Colon (tissue), 2 donors: ENCODE measurements at regions not wholly inside any gene's neighbourhood (a gene's known extent, or its start where the extent isn't known, plus 50 kb on each side); places are given as distances from the start of the nearest gene placed in this dataset.
"Not testable (repeated sequence)": the region's sequence is repeated elsewhere in the genome, so short reads cannot be mapped to it uniquely, and the experiment has no call there.

Experiments
- FAIRE-seq: peaks from 2 replicates; lab custom pipeline; 2012; peaks lifted over from hg19 to GRCh38; lab: Jason Lieb, UNC
- donor health status: control.
- donor health status: control.

DNA sequence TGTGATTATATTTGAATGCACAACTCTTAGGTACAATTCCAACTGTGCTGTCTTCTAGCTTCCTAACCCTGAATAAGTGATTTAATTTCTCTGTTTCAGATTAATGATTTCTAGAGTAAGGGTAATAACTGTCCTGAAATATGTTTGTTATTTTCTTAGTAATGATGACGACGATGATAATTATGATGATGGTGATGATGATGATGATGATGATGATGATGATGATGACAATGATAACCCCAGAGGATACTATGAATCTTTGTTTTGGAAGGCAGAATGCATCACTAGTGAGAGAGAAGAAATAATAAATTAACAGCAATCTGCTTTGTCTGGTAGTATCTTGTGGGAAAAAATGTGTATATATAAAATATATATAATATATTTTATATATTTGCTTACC lies 317.1 kb upstream of the CDH8 start:
- no peak for FAIRE-seq

DNA sequence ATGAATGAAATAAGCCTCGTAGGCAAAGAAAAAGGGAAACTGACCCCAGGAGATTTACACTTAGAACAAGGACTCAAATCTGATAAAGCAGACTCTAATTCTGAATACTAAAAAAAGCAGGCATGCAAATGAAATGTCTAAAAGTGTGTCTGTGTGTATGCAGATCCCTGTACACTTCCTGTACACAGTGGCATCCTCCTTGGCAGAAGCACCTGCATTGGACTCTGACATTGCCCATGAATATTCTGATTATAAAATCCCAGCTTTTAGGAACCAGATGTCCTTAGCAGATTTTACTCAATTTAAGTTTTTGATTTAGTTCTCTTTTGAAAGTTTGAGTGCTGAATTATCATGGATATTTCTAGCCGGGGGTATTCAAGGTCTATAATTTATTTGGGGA lies 306.0 kb upstream of the CDH8 start:
- no peak for FAIRE-seq

DNA sequence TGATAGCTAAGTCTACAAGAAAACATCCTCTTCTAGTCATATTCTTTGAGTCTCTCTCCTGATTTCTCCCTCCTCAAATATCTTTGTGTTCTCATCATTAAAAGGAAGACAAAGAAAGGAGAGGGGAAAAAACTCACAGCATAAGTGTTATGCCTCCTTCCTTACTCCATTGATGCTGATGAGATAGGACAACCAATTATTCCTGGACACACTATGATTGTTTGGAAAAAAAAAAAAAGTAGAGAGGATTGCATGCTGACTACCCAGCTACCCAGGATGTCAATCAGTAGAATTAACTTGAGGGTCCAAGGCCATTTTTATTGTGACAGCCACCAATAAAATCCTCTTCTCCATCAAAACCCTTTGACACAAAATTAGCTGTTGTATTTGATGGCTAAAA lies 299.1 kb upstream of the CDH8 start:
- no peak for FAIRE-seq

DNA sequence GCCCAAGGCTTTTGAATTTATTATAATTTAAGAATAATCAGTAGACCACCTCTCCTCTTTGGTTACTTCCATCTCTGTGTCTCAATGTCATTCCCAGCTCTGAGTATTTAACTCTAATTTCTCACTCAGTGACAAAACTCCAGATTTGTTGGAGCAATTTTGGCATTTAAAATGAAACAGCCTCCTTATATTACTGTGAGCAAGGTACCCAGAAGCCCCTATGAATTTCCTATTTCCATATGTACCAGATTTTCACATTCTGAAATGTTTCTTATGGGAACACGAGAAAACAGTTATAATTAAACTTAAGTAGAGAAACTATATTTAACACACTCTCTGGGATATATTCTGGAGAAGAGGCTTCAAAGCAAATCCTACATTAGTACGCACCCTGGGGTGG lies 285.4 kb upstream of the CDH8 start:
- no peak for FAIRE-seq

DNA sequence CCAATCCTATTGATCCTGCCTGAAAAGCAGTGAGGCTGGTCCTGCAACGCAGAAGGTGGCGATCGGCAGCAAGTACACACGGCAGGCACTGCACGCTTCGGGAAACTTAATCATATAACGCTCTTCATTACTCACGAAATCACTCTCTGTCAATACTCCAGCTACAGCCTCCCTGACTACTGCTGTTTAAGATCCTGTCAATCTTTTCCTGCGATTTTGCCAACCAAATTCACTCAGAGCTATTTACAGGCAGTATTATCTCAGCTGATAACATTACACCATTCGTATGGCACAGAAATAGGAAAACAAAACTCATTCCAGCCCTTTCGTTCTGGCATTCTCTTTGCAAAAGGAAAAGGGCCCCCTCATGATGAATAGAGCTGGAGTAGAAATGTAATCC lies 262.4 kb upstream of the CDH8 start:
- FAIRE-seq = no peak

DNA sequence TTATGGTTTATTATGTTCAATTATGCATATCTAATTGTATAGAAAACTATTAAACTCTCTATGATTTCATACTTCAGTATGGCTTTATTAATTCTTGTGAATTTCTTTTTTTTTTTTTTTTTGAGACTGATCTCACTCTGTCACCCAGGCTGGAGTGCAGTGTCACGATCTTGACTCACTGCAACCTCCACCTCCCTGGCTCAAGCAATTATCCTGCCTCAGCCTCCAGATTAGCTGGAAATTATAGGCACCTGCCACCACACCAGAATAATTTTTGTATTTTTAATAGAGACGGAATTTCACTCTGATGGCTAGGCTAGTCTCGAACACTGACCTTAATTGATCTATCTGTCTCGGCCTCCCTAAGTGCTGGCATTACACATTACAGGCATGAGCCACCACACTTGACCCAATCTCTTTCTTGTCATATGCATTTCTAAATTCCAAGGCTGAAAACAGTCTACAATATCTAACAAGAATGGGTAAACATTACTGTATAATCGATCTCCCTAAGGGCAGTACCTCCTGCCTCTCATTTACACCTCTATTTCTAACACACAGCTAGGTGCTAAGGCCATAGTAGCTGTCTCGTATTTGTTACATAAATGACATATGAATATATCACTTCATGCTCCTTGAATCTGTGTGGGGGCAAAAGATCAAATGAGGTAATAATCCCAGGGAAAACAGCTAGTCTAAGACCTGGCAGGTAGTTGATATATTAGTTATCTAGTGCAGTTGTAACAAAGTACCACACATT lies 258.2 kb upstream of the CDH8 start:
- FAIRE-seq = no peak

DNA sequence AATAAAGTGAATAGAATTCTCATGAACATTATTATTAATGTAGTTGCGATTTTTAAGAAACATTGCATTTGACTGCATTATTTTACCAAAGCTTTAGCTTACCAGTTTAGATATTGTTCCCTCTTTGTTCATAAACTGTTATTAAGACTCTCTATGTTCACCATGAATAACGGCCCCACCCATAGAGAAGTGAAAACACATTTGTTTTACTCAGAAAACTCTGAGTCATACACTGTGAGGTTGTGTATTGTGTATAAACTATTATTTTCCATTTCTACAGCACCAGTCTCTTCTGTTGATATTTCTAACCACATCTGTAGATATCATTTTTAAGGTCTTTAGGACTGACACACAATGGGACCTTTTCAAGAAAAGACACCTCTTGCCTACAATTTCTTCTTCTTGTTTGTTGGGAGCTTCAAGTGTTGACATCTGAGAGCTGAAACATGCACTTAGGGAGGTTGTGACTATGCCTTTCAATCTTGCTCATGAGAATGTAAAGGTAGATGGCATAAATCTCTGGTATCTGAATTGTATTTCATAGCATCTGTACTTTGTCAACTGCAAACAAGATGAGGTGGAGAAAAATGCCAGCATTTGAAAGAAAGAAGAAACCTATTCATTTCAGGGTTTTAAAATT lies 252.9 kb upstream of the CDH8 start:
- FAIRE-seq = no peak

DNA sequence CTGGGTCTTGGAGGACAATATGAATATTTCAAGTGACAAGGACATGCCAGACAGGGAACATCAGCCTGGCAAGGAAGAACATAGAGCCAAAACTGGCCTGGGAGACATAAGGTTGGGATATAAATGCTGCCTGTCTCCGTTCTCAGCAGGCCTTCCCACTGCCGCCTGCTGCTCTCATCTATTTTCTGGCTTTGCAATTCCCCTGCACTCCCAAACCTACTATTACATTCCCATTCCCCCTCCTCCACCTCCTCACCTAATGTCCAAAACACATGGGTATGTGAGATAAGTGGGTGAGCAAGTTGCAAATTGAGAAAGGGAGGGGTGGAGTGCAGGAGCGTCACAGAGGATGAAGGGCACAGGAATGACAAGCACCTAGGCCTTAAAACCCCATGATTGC lies 244.3 kb upstream of the CDH8 start:
- FAIRE-seq = no peak

DNA sequence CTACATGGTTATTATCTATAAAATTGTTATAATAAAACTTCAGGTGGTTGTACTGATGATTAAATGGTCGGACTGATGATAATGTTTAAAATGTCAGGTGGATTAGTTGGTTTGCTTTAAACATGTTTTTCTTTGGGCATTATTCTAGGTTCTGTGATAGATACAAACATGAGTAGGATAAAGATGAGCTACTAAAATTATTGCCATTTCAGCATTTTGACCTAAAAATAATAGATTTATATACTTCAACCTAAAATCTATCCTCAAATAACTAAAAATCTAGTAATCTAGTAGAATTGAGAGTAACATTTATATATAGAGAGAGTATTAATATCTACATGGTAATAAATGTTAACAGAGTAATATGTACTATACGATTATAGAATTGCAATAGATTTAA lies 241.7 kb upstream of the CDH8 start:
- no peak for FAIRE-seq

DNA sequence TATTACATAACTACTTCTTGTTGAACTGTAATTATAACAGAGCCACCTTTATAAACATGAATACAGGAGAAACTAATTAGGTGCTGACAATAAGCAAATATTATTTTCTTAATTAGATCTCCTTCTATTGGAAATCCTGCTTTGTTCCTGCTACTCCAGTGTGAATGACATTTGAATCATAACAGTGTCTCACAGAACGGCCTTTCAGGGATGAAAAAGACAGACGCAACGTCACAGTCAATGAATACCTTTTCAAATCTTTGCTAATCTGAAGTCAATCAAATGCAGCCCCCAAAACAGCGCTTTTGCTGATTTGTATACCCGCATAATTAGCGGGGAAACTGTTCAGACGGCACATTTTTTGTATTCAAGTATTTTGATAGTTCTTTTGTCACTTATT lies 240.4 kb upstream of the CDH8 start:
- FAIRE-seq = no peak

DNA sequence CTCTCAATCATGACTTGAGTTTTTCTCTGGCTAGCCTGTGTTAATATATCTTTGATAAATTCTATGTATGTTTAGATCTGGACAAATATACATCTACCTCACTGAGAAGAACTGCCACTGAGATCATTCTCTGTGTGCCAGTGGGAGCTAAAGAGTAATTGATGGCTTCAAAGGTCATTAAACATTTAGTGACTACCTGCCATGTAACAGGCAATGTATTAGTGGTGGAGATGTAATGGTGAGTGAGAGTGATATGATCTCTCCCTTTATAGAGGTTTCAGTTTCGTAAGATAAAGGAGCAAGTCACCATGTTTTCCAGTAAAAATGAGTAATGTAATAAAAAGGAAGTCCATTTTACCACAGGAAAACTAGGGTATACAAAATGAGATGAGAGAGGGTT lies 235.8 kb upstream of the CDH8 start:
- FAIRE-seq = no peak

DNA sequence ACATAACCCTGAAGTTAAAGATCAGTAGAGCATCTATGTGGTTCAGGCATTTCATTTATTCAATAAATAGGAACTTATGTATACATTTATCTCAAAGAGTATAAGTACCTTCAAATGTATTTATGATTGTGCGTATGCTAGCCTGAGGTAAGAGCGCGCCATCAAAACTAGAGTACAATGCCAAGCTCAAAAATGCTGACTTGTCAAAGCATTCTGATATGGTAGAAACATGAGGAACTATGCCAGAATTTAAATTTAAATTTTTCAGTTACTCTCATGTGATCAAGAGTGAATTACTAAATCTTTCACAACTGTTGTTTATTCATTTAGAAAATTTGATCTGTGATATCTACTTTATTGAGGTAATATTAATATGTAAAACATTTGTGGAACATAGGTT lies 225.5 kb upstream of the CDH8 start:
- no peak for FAIRE-seq

DNA sequence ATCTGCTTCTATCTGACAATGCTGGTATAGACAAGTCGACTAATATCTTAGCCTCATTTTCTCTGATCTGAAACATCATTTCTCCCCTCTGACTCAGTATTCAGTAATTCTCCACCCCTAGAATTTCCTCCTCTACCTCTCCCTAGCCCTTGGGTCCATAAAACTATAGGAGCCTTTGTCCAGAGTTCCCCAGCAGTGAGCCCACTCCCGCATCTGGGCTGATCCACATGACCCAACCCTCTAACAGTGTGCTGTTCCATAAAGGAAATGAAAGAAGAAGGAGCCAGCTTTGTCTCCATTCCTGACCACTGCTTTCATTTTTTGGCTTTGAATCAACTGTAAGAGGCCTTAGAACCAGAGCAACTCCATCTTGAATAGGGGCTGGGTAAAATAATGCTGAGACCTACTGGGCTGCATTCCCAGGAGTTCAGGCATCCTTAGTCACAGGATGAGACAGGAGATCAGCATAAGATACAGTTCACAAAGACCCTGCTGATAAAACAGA lies 222.7 kb upstream of the CDH8 start:
- FAIRE-seq = not testable (repeated sequence)

DNA sequence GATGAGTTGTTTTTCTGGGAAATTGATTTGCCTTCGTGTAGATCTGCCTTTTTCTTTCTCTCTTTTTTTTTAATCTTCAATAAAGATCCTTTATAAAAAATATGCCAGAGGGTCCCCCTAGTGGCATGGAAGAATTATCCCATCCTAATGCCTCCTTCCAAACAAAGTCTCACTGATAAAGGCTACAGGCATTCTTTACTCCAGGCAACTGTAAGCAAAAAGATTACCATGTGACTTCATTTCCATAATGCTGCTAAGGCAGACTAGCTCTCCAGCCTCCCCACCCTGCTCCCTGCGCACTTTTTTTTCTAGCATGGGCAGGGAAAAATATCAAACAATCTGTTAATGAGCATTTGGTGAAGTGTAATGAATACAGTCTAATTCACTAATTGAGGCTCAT lies 220.2 kb upstream of the CDH8 start:
- no peak for FAIRE-seq

DNA sequence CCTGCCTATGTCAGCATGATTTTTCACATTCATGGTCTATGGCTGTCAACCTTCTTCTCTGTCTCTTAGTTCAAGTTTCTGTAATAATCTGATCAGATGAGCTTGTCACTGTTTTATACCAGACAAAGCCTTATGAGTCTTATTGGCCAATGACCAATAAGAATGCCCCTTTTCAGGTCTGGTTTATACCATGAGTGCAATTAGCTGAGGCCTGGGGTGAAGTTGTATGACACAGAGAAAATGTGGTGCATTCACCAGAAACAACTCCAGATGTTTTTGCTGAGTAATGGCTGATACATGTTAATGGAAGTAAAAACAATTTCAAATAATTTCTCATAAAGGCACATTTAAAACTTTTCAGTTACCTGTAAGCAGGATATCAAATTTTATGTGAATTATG lies 218.6 kb upstream of the CDH8 start:
- FAIRE-seq = no peak

DNA sequence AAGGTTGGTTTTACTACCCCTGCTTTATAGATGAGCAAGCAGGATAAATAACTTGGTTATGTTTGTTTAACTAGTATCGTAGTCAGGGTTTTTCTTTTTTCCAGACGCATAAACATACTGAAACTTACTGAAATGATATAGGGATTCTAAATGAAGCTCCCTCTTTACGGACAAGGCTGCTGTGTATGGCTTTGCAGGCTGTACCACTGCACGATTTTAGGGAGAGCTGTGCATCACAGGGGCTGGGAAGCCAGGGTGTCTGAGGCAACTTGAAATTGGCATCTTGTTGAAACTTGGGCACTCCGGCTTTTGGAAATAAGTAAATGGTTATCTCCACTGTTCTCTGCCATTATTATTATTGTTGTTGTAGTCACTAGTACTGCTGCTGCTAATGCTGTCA lies 218.1 kb upstream of the CDH8 start:
- FAIRE-seq = no peak

DNA sequence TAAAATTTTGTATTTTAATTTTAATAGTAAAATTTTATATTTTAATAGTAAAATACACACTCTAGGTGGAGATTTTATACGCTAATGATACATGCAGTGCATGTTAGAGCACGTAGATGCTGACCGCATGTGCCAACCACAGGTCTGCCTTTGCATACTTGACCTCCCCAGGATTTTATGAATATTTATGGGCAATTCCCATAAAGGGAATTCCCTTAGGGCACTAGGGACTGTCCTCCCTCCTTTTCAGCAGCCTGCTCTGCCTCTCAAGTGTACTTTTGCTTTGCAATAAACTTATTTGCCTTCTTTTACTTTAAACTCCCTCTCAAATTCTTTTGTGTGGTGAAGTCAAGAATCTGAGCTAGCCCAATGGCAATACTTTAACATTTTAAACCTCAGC lies 217.7 kb upstream of the CDH8 start:
- FAIRE-seq = no peak

DNA sequence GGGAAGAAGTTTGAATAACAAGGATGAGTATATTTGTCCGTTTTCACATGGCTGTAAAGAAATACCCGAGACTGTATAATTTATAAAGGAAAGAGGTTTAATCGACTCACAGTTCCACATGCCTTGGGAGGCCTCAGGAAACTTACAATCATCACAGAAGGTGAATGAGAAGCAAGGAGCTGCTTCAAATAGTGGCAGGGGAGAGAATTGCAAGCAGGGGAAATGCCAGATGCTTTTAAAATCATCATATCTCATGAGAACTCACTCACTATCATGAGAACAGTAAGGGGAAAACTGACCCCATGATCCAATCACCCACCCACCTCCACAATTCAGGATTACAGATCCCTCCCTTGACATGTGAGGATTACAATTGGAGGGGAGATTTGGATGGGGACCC lies 212.8 kb upstream of the CDH8 start:
- no peak for FAIRE-seq

DNA sequence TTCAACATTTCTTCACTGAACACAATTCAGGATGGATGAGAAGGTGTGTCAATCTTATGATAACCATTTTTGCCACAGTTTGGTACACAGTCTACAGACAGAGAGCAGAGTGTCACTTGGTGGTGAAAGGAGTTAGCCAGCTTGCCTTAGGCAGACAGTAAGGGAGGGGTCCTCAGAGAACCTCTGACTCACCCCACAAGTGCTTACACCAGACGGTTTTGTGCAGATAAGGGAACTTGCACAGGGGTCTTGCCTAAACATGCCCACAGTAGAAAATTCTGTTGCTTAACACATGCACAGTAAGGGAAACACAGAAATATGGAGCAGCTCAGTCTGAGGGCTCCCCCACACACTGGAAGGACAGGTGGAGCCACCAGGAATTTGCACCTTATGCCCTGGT lies 204.5 kb upstream of the CDH8 start:
- FAIRE-seq = no peak

DNA sequence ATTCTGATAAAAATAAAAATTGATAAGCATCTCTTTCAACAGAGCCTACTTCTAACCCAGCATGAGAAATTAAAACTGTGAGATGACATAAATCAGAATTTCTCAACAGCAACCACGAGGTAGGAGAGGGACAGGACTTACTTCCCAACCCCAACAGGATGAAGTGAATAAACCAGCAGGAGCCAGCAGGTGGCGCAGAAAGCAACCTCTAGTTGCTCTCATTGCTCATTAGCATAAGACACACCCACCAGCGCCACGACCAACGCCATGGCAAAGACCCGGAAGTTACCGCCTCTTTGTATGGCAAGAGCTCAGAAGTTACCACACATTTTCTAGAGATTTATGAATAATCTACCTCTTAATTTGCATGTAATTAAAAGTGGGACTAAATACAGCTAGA lies 189.4 kb upstream of the CDH8 start:
- no peak for FAIRE-seq

DNA sequence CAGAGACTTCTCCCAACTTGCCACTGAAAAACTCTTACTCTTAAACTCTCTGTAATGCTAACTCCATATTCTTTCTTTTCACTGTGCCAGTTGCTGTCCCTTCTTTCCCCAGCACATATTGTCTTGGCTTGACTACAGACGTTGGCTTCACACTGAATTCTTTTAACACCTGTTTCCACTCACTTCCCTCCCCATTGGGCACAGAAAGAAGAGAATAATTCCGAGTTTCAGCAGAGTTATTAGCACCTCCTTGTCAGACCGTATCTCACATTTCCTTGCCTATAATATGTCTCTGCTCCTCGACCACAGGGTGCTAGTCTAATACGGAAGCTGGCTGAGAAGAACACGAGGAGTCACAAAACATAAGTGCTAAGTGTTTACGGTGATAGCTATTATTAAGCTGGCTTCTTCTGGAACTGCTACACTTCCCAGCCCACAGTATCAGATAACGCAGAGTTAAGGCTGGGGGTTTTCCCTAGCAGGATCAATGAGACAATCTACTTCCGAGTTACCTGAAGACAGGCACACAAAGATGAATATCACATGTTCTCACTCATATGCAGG lies 188.5 kb upstream of the CDH8 start:
- no peak for FAIRE-seq

DNA sequence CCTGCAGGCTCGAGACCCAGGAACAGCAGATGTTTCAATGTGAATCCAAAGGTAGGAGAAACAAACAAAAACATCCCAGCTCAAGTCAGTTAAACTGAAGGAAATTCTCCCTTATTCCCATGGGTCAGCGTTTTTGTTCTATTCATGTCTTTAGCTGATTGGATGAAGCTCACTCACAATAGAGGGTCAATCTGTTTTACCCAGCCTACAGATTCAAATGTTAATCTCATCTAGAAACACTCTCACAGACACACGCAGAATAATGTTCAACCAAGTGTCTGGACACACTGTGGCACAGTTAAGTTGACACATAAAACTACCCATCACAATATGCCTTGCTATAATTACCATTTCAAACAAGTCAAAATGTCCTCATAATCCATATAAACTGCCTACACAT lies 180.6 kb upstream of the CDH8 start:
- FAIRE-seq = no peak

DNA sequence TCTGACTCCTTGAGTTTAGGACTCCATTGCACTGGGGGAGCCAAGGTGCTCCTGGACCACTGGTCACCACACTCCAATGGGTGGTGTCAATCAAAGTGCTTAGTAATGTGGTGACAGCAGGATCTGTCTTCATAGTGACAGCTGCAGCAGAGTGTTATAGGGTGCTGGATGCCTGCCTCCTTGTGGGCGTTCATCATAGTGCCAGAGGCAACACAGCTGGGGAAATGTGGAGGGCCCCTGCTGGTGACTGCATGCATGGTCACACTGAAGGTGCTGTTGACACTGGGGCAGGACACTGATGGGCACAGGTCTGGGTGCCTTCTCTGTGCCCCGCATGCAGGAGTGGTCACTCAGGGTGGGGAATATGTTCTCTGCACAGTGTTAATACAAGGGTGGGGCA lies 177.5 kb upstream of the CDH8 start:
- FAIRE-seq = no peak

DNA sequence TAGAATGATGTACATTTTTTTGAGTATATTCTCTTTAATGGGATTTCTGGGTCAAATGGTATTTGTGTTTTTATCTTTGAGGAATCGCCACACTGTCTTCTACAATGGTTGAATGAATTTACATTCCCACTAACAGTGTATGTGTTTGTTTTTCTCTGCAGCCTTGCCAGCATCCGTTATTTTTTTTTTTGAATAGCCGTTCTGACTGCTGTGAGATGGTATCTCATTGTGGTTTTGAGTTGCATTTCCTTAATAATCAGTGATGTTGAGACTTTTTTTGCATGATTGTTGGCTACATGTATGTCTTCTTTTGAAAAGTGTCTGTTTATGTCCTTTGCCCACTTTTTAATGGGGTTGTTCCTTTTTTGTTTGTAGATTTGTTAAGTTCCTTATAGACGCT lies 172.7 kb upstream of the CDH8 start:
- no peak for FAIRE-seq
